Stimulated activated naive B cell treated with anti-CD40 and anti-IgM and Interleukin-4, amounts not matched to agents 10 μg/mL and 1 μg/mL and 100 μg/mL, for 72 hours (primary cell): ENCODE measurements at regions not wholly inside any gene's neighbourhood (a gene's known extent, or its start where the extent isn't known, plus 50 kb on each side); places are given as distances from the start of the nearest gene placed in this dataset.

Experiments used
- ATAC-seq, 2 donors: fragments of 150-1000 bp; cut with Tn5 transposase; replicated peaks; 2 replicates each; pipeline ENCODE4 v1.10.0; 2021; ENCODE audit warnings: moderate library complexity in 1 of 2
- DNase-seq: peaks from one replicate; pipeline ENCODE4 v3.0.0; 2021
- H3K27ac Mint-ChIP-seq: one replicate; pipeline ENCODE4 v1.8.0; 2022; ENCODE audit warnings: mild to moderate bottlenecking, mixed read lengths
- H3K27me3 Mint-ChIP-seq, 2 donors: one replicate each; pipeline ENCODE4 v1.8.0; 2022; ENCODE audit warnings: mixed read lengths in 2 of 2
- H3K36me3 Mint-ChIP-seq, 2 donors: one replicate each; pipeline ENCODE4 v1.8.0; 2022; ENCODE audit warnings: mixed read lengths in 2 of 2, mild to moderate bottlenecking in 1 of 2
- H3K4me1 Mint-ChIP-seq, 2 donors: one replicate each; pipeline ENCODE4 v1.8.0; 2022; ENCODE audit warnings: mixed read lengths in 2 of 2, mild to moderate bottlenecking in 1 of 2
- H3K4me3 Mint-ChIP-seq, 2 donors: one replicate each; pipeline ENCODE4 v1.8.0; 2022; ENCODE audit warnings: mild to moderate bottlenecking in 2 of 2, mixed read lengths in 2 of 2, moderate library complexity in 1 of 2
- H3K9me3 Mint-ChIP-seq, 2 donors: one replicate each; pipeline ENCODE4 v1.8.0; 2022; ENCODE audit warnings: mixed read lengths in 2 of 2, mild to moderate bottlenecking in 1 of 2

DNA sequence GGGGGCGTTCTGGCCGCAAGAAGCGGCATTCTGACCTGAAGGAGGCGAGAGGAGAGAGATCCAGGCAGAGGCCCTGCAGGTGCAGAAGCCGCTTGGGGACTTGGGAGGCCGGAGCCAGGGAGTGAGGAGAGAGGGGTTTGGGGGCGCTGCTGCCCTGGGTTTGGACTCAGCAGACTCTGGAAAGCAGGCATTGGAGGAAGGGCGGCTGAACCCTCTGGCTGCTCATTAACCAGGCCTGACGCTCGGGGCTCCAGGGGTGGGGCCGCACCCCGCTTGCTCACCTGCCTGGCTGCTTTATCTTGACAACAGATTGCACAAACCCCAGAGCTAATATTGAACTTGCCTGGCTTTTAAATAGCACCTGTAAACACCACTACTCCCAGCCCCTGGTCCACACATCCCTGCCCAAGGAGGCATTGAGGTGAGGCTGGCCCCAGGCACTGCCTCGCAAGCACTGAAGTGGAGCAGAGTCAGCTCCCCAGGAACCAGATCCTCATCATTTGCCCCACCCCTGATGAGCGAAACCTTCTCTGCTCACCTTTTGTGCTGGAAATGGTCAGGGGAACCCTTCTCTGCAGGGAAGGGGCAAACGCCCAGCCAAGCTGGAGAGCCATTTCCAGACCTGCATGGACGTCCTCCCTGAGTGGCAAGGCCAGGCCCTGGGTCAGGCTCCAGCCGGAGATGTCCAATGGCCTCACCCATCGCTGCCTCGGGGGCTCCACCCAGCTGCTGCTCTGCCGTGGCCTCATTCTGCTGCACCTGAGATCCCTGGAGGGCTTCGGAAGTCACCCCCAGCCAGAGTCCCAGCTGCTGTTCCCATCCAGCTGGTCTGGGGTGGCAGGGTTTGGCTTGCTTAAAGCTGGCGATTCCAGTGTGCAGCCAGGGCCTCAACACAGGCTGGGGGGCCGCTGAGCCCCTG lies 190.2 kb upstream of the GSE1 start:
- Mint-ChIP-seq H3K36me3 (no peaks in the 10 kb centered on the region), H3K27ac (no peak overlapping the region), H3K4me3 (no peak overlapping the region), H3K4me1 (peaks cover 2 to 9% of the 10 kb centered on the region in 2 donors), H3K27me3 (peaks cover 28 to 55% of the 10 kb centered on the region in 2 donors), H3K9me3 (no peaks in the 10 kb centered on the region)
- no peak for ATAC-seq
- DNase-seq, result no peak

DNA sequence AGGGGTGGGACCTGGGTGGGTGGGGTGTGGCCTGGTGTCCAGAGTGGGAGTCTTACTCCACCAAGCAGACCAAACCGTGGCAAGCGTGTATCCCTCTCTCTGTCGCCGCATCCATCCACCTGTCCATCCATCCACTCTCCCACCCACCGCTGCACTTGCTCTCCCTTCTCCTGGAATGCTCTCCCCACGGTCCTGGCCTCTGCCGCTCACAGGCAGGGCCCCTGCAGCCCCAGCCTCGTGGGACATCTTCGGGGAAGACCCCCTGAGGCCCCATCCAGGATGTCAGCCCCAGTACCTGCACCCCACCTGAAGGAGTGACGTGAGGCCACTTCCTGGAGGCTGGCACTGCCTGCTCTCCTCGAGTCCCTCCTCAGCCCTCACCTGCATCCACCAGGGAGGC lies 189.5 kb upstream of the GSE1 start:
- DNase-seq, result no peak
- H3K36me3 Mint-ChIP-seq, result no peaks in the 10 kb centered on the region
- peaks cover 2 to 9% of the 10 kb centered on the region in 2 donors for H3K4me1 Mint-ChIP-seq

DNA sequence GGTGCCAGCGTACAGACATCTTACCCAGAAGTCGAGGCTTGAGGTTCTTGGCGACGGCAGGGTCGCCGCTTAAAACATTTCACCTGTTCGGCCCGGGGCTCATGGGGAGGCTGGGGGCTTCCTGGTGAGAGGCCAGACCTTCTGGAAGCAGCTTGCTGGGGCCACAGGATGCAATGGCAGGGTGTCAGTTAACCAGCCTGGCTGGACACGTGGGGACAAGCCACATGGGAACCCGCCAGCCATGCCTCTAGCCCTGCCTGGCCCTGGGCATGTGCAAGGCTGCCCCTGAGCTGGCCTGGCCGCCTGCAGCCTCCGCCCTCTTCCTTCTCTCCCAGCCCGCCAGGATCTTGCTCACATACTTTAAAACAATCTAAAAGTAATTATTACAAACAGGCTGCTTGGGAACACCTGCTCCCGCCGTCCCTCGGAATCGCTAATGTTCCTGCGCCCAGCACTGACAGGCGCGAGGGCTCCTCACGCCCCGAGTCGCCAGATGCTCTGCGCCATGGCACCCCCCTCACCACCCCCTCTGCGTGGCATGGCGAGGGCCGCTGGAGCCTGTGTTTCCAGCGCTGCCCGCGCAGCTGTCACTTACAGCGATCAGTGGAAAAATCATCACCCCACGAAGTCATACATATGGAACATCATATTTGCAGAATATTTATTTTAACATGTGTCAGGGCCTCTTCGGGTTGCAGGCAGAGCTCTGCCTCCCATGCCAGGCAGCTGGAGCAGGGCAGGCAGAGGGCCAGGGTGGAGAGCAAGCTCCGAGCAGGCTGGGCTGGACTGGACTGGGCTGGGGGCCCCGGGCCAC lies 188.7 kb upstream of the GSE1 start:
- H3K4me3 Mint-ChIP-seq, result no peak overlapping the region
- ATAC-seq (no peak), DNase-seq (no peak)
- no peaks in the 10 kb centered on the region for H3K9me3 Mint-ChIP-seq
- H3K36me3 Mint-ChIP-seq, result no peaks in the 10 kb centered on the region
- H3K4me1 Mint-ChIP-seq, result peaks cover 2 to 9% of the 10 kb centered on the region in 2 donors
- peaks cover 23 to 49% of the 10 kb centered on the region in 2 donors for H3K27me3 Mint-ChIP-seq
- H3K27ac Mint-ChIP-seq, result no peak overlapping the region

More for the DNA sequence above, 189.5 kb upstream of the GSE1 start:
- H3K4me3 Mint-ChIP-seq, result no peak overlapping the region
- no peak overlapping the region for H3K27ac Mint-ChIP-seq
- ATAC-seq, result no peak
- no peaks in the 10 kb centered on the region for H3K9me3 Mint-ChIP-seq
- peaks cover 24 to 52% of the 10 kb centered on the region in 2 donors for H3K27me3 Mint-ChIP-seq

DNA sequence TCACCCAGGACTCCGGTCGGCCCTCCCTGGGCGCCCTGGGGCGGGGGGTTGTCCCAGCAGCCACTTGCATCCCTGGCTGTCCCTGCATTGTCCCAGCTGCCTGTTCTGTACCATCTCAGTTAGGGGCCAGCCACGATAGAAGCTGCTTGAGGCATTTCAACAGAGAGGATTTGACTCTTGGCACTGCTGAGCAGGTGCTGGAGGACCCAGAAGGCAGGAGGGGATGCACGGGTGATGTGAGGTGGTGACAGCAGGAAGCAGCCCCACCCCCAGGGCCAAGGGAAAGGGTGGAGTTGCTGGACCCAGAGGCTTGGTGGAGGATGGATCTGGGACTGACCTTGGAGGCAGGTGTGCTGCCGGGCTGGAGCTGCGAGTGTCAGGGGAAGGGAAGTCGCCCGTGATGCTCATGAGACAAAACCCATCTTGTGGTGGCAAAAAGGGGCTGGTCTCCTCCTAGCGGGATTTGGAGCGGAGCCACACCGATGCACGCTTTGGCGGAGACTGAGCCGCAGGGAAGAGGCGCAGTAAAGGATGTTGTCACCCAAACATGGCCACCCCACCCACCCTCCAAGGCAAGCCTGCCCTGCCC lies 188.0 kb upstream of the GSE1 start:
- ATAC-seq (no peak), DNase-seq (no peak)
- H3K36me3 Mint-ChIP-seq, result no peaks in the 10 kb centered on the region
- no peak overlapping the region for H3K27ac Mint-ChIP-seq
- no peaks in the 10 kb centered on the region for H3K9me3 Mint-ChIP-seq
- H3K4me3 Mint-ChIP-seq, result no peak overlapping the region
- peaks cover 29 to 54% of the 10 kb centered on the region in 2 donors for H3K27me3 Mint-ChIP-seq
- H3K4me1 Mint-ChIP-seq, result peaks cover 2 to 9% of the 10 kb centered on the region in 2 donors

DNA sequence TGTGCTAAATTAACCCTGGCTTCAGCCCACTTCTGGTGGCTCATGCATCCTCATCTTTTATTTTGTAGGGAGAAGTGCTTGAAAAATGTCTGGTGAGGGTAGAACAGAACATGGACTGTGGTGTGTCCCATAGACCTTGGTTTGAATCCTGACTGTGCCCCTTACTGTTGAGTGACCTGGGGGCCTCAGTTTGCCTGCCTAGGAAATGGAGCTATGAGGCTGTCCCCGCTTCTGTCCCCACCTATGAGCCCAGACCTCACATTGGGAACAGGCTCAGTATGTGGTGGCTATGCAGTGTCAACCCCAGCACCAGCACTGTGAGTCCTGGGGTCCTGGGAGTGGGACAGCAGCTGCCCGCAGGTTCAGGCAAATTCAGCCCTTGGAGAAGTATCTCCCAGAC lies 186.3 kb upstream of the GSE1 start:
- H3K9me3 Mint-ChIP-seq, result no peaks in the 10 kb centered on the region
- no peak for DNase-seq
- H3K4me1 Mint-ChIP-seq, result no peaks in the 10 kb centered on the region
- no peak for ATAC-seq
- H3K27ac Mint-ChIP-seq, result no peak overlapping the region
- H3K36me3 Mint-ChIP-seq, result no peaks in the 10 kb centered on the region
- peaks cover 25 to 48% of the 10 kb centered on the region in 2 donors for H3K27me3 Mint-ChIP-seq
- no peak overlapping the region for H3K4me3 Mint-ChIP-seq

DNA sequence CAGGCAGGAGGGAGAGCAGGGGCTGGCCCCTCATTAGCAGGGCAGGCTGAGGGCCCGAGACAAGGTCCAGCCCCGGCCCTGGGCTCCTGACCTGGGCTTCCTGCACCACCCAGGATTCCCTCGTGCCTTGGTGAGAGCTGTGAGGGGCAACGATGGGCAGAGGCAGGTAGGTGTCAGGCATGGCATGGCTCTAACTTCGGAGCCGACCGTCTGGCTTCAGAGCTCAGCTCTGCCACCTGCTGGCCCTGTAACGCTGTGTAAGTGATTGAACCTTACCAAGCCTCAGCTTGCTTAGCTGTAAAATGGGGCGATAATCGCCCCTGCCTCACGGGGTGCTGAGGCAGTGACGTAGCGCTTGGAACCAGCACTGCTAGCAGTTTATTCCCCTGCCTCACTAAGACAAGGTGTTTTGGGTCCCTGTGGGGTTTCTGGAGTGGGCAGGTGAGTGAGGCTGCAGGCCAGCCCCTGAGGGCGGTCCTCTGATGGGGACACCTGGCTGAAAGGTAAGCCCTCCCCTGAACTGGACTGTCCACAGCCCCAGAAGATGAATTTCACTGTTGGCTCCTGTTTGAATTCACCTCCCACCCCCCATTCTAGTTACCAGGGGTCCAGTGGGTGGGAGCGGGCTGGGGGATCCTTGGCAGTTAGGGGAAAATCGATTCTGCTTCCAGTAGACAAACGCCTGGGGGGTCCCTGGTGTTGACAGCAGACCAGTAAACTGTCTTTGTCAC lies 184.8 kb upstream of the GSE1 start:
- no peak overlapping the region for H3K27ac Mint-ChIP-seq
- peaks cover 26 to 40% of the 10 kb centered on the region in 2 donors for H3K27me3 Mint-ChIP-seq
- no peaks in the 10 kb centered on the region for H3K4me1 Mint-ChIP-seq
- DNase-seq (no peak), ATAC-seq (peak; percentile 69 to 76)
- H3K36me3 Mint-ChIP-seq, result no peaks in the 10 kb centered on the region
- H3K4me3 Mint-ChIP-seq, result no peak overlapping the region
- H3K9me3 Mint-ChIP-seq, result no peaks in the 10 kb centered on the region

DNA sequence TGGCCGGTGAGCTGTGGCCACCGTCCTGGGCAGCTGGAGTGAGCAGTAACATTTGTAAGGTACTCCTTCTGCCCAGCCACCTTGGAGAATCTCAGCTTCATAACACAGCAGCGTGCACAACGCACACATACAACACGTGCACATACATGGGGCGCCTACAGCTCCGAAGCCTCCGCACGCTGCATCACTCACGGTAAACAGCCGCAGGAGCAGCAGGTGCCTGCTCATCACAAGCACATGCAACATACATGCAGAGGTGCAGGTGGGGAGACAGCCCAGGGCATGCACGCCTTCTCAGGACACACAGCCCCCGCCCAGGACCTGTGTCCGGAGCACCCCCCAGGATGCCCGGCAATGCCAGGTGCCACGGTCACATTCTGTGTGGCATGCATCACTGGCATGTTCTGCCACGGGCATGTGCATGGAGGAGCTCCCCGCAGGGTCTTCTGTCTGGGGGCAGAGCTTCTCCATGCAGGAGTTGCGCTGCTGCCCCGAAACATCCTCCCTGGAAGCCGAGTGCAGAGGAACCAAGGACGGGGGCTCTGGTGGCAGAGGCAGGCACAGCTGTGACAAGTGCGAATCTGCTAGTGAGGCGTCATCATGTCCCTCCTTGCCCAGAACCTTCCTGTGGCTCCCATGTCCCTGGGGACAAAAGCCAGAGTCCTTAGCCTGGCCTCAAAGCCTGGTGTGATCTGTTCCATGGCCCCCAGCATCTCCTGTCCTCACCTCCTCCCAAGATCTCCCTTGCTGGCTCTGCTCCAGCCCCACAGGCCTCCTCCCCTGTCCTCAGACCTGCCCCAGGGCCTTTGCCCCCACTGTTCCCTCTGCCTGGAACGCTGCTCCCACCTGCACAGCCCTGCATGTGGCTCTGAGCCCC lies 184.0 kb upstream of the GSE1 start:
- Mint-ChIP-seq H3K4me3 (no peak overlapping the region), H3K9me3 (no peaks in the 10 kb centered on the region), H3K27ac (no peak overlapping the region), H3K27me3 (peaks cover 29 to 33% of the 10 kb centered on the region in 2 donors), H3K4me1 (no peaks in the 10 kb centered on the region), H3K36me3 (no peaks in the 10 kb centered on the region)
- ATAC-seq (no peak), DNase-seq (no peak)

DNA sequence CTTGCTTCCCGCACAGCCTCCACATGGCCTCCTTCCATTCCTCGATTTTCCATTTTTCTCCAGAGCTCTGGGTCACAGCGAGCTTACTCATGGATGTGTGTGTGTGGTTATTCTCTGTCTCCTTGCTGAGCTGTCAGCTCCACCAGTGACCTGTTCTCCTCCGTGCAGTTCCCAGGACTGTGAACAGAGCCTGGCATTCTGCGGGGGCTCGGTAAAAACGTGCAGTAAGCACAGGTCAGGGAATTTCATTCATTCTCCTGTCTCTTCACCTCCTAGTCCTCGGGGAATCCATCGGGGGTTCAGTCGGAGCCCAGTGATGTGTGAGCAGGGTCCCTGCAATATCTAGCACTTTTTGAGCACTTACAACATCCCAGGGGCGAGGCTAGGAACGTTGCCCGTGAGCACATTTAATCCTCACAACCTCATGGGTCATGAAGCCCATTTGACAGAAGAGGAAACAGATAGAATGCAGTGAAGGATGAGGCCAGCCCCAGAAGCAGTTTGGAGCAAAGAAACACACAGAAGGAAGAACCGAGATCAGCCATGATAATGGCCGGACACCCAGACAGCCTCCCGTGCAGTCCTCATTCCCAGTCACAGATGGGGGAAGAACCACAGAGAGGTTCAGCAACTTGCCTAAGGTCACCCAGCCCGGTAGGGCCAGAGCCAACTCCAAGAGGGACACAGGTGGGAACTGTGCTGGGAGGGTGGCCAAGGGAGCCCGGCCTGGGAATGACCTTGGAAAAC lies 183.2 kb upstream of the GSE1 start:
- Mint-ChIP-seq H3K36me3 (no peaks in the 10 kb centered on the region), H3K9me3 (no peaks in the 10 kb centered on the region), H3K4me3 (no peak overlapping the region), H3K4me1 (no peaks in the 10 kb centered on the region), H3K27ac (no peak overlapping the region), H3K27me3 (peaks cover 25 to 29% of the 10 kb centered on the region in 2 donors)
- no peak for ATAC-seq
- DNase-seq, result no peak

DNA sequence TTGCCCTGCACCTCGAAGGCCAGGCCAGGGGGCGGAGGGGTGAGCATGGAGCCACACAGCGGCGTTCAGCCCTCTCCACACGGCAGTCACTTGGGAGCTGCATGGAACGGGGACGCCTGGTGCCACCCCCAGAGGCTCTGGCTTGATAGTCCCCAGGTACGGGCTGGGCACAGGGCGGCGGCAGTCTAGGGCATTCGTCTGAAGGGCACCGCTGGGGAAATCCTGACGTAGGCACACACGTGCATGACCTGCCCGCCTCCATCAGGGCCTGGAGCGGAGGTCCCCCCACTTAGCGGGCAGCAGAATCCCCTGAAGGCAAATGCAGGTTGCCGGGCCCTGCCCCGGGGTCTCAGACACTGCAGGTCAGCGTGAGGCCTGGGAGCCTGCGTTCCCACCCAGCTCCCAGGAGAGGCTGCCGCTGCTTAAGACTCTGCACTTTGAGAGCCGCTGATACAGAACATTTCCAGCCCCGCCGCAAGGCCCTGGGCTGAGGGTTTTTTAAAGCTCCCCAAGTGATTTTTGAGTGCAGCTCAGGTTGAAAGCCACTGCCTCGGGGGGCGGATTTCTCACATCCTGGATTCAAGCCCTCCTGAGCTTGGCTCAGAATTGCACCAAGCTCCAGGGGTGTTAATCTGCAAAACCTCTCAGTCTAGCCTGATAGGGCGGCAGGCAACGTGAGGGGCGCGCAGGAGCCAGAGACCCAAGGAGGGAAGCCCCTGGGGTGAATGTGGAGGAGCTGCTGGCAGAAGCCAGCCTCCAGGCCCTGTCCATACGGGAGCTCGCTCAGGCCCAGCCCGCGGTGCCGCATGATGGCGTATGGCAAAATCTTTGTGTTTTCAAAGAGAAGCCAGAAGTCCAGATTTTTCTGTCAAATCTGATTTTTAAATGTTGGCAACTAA lies 182.3 kb upstream of the GSE1 start:
- ATAC-seq, result no peak
- Mint-ChIP-seq H3K27me3 (peaks cover 17 to 25% of the 10 kb centered on the region in 2 donors), H3K4me3 (no peak overlapping the region)

DNA sequence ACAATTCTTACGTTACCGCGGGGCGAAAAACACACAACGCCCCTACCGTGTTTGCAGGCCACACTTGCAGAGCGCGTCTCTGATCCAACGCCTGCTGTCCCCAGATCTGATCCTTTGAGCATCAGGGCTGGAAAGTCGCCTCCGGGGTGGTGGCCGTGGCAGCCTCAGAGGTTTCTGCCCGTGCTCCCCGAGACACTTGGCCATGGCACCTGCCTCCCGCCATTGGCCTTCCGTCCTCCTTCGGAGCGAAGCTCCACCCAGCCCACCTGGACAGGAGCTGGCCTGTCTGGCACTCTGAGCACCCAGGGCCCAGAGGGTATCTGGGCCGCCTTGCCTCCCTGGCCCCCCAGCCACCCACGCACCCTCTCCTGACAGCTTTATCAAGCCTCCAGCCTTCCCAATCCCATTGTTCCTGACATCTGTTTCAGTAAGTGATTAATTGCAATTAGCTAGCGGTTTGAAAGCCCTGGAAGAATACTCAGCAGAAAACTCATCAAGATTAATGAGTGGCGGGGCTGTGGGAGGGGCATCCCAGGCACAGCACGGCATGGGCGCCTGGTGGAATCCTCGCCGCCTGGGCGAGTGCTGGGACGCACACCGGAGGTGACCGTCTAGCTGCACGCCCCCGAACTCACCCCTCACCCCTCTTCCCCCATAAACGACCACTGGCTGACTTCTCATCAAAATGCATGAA lies 181.5 kb upstream of the GSE1 start:
- Mint-ChIP-seq H3K9me3 (no peaks in the 10 kb centered on the region), H3K27me3 (peaks cover 9 to 17% of the 10 kb centered on the region in 2 donors), H3K4me3 (no peak overlapping the region), H3K27ac (no peak overlapping the region), H3K4me1 (peaks cover 0 to 2% of the 10 kb centered on the region in 2 donors), H3K36me3 (no peaks in the 10 kb centered on the region)
- ATAC-seq (no peak), DNase-seq (no peak)

More for the DNA sequence above, 182.3 kb upstream of the GSE1 start:
- Mint-ChIP-seq H3K27ac (no peak overlapping the region), H3K9me3 (no peaks in the 10 kb centered on the region), H3K36me3 (no peaks in the 10 kb centered on the region), H3K4me1 (peaks cover 0 to 2% of the 10 kb centered on the region in 2 donors)
- DNase-seq, result no peak

DNA sequence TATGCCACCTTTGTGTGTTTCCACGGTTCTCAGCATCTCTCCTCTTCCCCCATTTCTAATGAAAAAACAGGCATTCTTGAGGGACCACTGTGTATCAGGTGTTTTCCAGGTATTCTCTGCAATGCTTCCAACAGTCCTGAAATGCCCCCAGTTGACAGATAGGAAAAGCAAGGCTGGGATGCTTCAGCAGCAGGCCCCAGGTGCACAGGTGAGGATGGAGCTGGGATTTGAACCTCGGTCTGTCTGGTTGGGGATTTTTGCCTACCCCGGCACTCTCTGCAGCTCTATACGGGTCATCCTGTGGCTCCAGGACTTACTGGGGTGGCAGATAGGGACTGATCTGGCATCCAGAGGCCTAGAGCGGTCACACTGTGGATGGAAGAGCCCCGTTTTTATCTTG lies 180.5 kb upstream of the GSE1 start:
- Mint-ChIP-seq H3K9me3 (no peaks in the 10 kb centered on the region), H3K27me3 (peaks cover 8 to 16% of the 10 kb centered on the region in 2 donors), H3K4me1 (peaks cover 0 to 2% of the 10 kb centered on the region in 2 donors), H3K27ac (no peak overlapping the region), H3K4me3 (no peak overlapping the region), H3K36me3 (no peaks in the 10 kb centered on the region)
- ATAC-seq (no peak), DNase-seq (no peak)
